ENCODE measurements at regions not wholly inside any gene's neighbourhood (a gene's known extent, or its start where the extent isn't known, plus 50 kb on each side); places are given as distances from the start of the nearest gene placed in this dataset.

DNA sequence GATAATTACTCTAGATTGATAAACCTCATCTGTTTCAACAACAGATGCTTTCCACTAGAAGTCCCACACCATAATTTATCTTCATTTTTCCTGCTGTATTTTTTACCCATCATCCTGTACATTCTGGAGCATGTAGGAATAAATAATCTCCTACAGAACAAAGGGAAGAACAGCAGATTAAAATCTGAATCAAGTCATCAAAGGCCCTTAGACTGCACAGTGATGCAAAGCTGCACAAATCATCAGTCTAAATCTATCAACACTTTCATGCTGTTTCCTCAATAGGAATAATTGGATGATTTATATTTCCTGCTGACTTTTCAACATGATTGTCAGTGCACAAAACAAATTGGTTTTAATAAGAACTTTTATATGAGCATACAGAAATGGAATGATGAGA is 1143.9 kb downstream of the STIM2 start:
- TF ChIP-seq, protein P1, sequence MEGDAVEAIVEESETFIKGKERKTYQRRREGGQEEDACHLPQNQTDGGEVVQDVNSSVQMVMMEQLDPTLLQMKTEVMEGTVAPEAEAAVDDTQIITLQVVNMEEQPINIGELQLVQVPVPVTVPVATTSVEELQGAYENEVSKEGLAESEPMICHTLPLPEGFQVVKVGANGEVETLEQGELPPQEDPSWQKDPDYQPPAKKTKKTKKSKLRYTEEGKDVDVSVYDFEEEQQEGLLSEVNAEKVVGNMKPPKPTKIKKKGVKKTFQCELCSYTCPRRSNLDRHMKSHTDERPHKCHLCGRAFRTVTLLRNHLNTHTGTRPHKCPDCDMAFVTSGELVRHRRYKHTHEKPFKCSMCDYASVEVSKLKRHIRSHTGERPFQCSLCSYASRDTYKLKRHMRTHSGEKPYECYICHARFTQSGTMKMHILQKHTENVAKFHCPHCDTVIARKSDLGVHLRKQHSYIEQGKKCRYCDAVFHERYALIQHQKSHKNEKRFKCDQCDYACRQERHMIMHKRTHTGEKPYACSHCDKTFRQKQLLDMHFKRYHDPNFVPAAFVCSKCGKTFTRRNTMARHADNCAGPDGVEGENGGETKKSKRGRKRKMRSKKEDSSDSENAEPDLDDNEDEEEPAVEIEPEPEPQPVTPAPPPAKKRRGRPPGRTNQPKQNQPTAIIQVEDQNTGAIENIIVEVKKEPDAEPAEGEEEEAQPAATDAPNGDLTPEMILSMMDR (IDR thresholded peaks at IDR 0.05) = no peak

DNA sequence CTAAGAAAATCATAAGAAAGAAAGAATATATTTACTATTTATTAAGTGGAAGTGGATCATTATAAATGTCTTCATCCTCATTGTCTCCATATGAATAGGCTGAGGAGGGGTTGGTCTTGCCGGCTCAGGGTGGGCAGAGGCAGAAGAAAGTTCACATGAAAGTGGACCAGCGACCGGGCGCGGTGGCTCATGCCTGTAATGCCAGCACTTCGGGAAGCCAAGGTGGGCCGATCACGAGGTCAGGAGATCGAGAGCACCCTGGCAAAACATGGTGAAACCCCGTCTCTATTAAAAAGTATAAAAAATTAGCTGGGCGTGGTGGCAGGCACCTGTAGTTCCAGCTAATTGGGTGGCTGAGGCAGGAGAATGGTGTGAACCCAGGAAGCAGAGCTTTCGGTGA is 1145.4 kb downstream of the STIM2 start:
- TF ChIP-seq, protein P1 (IDR thresholded peaks at IDR 0.05) = no peak

DNA sequence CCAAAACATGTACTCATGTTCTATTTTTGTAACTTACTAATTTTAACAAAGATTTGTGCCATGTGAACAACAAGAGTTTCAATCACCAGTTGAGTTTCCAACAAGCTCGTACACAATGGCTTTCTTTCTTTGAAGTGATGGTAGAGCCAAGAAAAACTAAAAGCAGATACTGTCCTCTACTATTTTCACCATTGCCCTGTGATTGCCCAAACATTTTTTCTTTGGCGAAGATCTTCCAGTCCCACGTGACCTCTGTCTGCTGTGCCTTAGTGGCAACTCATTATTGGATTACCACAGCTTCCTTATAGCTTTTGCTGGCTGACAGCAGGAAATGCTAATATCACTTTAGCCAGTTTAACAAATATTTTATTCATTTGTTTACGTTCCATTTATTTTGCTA is 1147.1 kb downstream of the STIM2 start:
- TF ChIP-seq, protein P1 (IDR thresholded peaks at IDR 0.05) = no peak

DNA sequence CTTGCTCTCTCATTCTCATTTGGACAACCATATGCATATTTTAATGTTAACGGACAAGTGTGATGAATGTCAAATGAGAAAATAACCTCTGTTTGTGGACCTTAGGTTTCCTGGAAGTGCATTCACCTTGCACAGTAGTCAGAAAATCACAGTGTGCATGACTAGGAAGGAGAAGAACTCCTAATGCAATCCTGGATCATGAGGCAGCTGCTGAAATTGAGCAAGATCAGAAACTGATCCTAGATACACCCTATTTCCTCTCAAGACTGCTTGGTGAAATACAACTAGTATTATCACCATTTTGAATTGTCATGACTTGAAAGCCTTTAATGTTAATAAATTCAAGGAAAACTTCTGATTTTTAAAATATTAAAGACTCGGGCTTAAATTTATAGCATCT is 1148.9 kb downstream of the STIM2 start:
- TF ChIP-seq, protein P1 (IDR thresholded peaks at IDR 0.05) = no peak

DNA sequence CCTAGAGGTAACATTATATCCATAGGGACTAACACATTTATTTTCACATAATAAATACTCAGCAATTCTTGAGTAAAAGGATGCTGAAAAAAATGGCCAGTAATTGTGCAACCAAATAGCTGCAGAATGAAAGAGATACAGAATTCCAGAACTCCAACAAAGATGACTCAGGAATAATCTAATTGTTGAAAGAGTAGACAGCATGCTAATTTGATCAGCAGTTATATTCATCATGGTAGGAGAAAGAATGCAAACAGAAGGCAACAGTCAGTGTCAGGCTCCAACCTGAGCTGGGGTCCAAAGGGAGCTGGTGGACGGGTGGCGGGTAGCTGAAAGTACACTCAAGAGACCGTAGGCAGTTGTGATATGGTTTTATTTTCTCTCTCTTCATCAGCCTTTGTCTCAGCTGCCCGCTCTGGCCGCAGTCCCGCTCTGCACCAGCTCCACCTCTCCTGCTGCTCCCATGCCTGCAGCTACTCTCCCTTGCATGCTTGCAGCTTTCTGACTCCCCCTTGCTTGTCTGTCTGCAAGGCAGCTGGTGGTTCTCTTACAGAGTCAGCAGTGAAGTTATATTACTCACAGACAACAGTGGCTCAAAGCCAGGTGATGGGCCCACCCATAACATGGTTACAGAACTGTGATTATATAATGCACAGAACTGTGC is 1150.1 kb downstream of the STIM2 start:
- TF ChIP-seq, protein P1 (IDR thresholded peaks at IDR 0.05) = no peak

DNA sequence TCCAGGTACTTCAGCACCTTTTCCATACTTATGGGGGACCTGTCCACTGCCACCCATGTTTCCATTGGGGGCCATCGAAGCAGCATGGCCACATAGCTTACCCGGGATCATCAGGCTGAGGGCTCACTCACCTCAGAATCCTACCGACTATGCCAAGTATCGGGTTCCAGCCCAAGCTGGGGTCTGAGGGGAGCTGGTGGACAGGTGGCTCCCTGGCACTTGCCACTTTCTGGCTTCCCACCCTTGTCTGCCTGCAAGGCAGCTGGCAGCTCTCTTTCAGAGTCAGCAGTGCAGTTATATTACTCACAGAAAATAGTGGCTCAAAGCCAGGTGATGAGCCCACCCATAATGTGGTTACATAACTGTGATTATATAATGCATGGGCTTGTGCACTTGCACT is 1153.8 kb downstream of the STIM2 start:
- TF ChIP-seq, protein P1 (IDR thresholded peaks at IDR 0.05) = no peak

DNA sequence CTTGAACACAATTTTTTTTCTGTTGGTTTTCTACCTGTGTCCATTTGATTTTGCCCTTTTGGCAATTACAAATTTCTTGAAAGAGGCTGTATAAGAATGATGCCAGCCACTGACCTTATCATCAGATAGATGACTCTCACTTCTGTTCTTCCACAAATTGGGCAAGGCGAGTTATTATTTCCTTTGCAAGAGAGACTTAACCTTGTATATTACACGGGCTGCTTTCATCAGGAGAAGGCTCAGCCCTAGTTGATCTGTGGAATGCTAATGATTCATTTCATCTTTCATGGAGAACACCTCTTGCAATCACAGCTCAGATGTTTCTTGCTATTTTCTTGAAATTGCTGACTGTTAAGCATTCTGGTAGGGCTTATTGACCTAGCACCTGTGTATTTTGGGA is 1155.4 kb downstream of the STIM2 start:
- TF ChIP-seq, protein P1 (IDR thresholded peaks at IDR 0.05) = no peak

DNA sequence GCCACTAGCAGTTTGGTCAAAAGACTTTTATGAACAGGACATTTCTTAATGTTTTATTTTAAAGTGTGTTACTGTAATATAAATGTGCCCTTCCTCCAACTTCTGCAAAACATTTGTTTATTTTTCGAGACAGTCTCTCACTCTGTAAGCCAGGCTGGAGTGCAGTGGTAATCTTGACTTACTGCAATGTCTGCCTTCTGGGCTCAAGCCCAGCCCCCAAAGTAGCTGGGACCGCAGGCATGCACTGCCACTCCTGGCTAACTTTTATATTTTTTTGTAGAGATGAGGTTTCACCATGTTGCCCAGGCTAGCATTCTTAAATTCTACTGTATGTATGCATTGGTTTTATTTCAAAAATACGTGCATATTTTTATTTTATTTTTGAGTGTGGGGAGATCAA is 1201.9 kb downstream of the STIM2 start:
- TF ChIP-seq, protein P1 (IDR thresholded peaks at IDR 0.05) = no peak
